Neural cell (in vitro differentiated cells): ENCODE measurements at regions not wholly inside any gene's neighbourhood (a gene's known extent, or its start where the extent isn't known, plus 50 kb on each side); places are given as distances from the start of the nearest gene placed in this dataset.
"Not testable (repeated sequence)": the region's sequence is repeated elsewhere in the genome, so short reads cannot be mapped to it uniquely, and the experiment has no call there.

Experiments
- H2AFZ ChIP-seq: fragments of 200-600, 300-800 bp; sonication (generic), shearing (Covaris generic); 2 replicates; pipeline ENCODE4 v1.6.0; 2014; ENCODE audit warnings: low read depth, mild to moderate bottlenecking, antibody characterized with exemption, low read length, moderate library complexity
- H3F3A ChIP-seq: fragments of 200-600 bp; shearing (Covaris generic); 2 replicates; pipeline ENCODE4 v1.6.1; 2016; ENCODE audit warnings: mild to moderate bottlenecking, moderate library complexity, mixed read lengths, antibody characterized with exemption, low read length; ENCODE audit not compliant: insufficient read depth, poor library complexity, severe bottlenecking
- H3K27ac ChIP-seq: fragments of 200-600, 300-800 bp; sonication (generic), shearing (Covaris generic); 2 replicates; pipeline ENCODE4 v1.5.1; 2014; ENCODE audit warnings: mild to moderate bottlenecking, low read length, moderate library complexity
- H3K27me3 ChIP-seq: fragments of 300-800, 200-600 bp; sonication (generic), shearing (Covaris generic); 2 replicates; pipeline ENCODE4 v1.6.0; 2014; ENCODE audit warnings: mild to moderate bottlenecking, low read depth, low read length, moderate library complexity; ENCODE audit not compliant: insufficient read depth
- H3K36me3 ChIP-seq: fragments of 300-800, 200-600 bp; sonication (generic), shearing (Covaris generic); 2 replicates; pipeline ENCODE4 v1.5.1; 2014; ENCODE audit warnings: mild to moderate bottlenecking, antibody characterized with exemption, low read length, moderate library complexity; ENCODE audit not compliant: insufficient read depth
- H3K4me2 ChIP-seq: fragments of 300-800, 200-600 bp; sonication (generic), shearing (Covaris generic); 2 replicates; pipeline ENCODE4 v1.6.0; 2014; ENCODE audit warnings: mild to moderate bottlenecking, low read length
- H3K4me3 ChIP-seq: fragments of 300-800, 200-600 bp; sonication (generic), shearing (Covaris generic); 2 replicates; pipeline ENCODE4 v1.5.1; 2014; ENCODE audit warnings: mild to moderate bottlenecking, low read length, moderate library complexity
- H3K79me2 ChIP-seq: fragments of 200-600 bp; shearing (Covaris generic); replicated peaks from 2 replicates; pipeline ENCODE4 v1.6.0; 2014; ENCODE audit warnings: mild to moderate bottlenecking, low read length, moderate library complexity; ENCODE audit not compliant: insufficient read depth
- H3K9ac ChIP-seq: fragments of 300-800, 200-600 bp; sonication (generic), shearing (Covaris generic); 2 replicates; pipeline ENCODE4 v1.6.1; 2016; ENCODE audit warnings: mild to moderate bottlenecking, low read length, mixed read lengths
- H3K9me2 ChIP-seq: fragments of 200-600 bp; shearing (Covaris generic); 2 replicates; pipeline ENCODE4 v1.6.1; 2016; ENCODE audit warnings: mild to moderate bottlenecking, low read length, mixed read lengths; ENCODE audit not compliant: insufficient read depth
- H3K9me3 ChIP-seq: fragments of 200-600, 300-800 bp; sonication (generic), shearing (Covaris generic); 2 replicates; pipeline ENCODE4 v1.6.1; 2016; ENCODE audit warnings: mild to moderate bottlenecking, mixed run types, low read length, moderate library complexity, mixed read lengths
- H4K20me1 ChIP-seq: fragments of 200-600 bp; shearing (Covaris generic); 2 replicates; pipeline ENCODE4 v1.6.1; 2016; ENCODE audit warnings: mild to moderate bottlenecking, mixed run types; ENCODE audit not compliant: insufficient read depth
- CTCF ChIP-seq: fragments of 450-650 bp; IDR thresholded peaks from 2 replicates; pipeline ENCODE4 v1.5.1; 2014; ENCODE audit warnings: antibody characterized with exemption, mild to moderate bottlenecking, moderate library complexity; ENCODE audit not compliant: poor library complexity, severe bottlenecking
- EZH2 ChIP-seq: fragments of 200-600, 300-800 bp; shearing (Covaris generic), sonication (generic); IDR thresholded peaks from 2 replicates; pipeline ENCODE4 v1.6.1; 2014; ENCODE audit warnings: antibody characterized with exemption, low read length, borderline replicate concordance, mild to moderate bottlenecking; ENCODE audit not compliant: insufficient read depth, poor library complexity, severe bottlenecking
- MXI1 ChIP-seq: fragments of 450-650 bp; conservative IDR thresholded peaks from 2 replicates; pipeline ENCODE4 v1.6.1; 2014; ENCODE audit warnings: antibody characterized with exemption, mild to moderate bottlenecking; ENCODE audit not compliant: poor library complexity, severe bottlenecking
- RAD21 ChIP-seq: fragments of 450-650 bp; conservative IDR thresholded peaks from 2 replicates; pipeline ENCODE4 v1.6.1; 2014; ENCODE audit warnings: antibody characterized with exemption, mild to moderate bottlenecking, moderate library complexity
- REST ChIP-seq: IDR thresholded peaks from 2 replicates; pipeline ENCODE4 v1.6.1; 2012; ENCODE audit warnings: borderline replicate concordance
- SMC3 ChIP-seq: fragments of 450-650 bp; conservative IDR thresholded peaks from 2 replicates; pipeline ENCODE4 v1.6.1; 2014; ENCODE audit warnings: antibody characterized with exemption, mild to moderate bottlenecking, moderate library complexity; ENCODE audit not compliant: poor library complexity
- TAF1 ChIP-seq: IDR thresholded peaks from 2 replicates; pipeline ENCODE4 v1.6.1; 2012; ENCODE audit warnings: low read depth

- Histone ChIP-seq H3K36me3 (no peaks in the 10 kb centered on the region), H4K20me1 (no peaks in the 10 kb centered on the region), H2AFZ (no peak overlapping the region), H3K9me2 (no peaks in the 10 kb centered on the region), H3K4me3 (no peak overlapping the region), H3F3A (no peaks in the 10 kb centered on the region), H3K27me3 (no peaks in the 10 kb centered on the region), H3K79me2 (no peaks in the 10 kb centered on the region), H3K27ac (no peak overlapping the region), H3K9me3 (no peaks in the 10 kb centered on the region), H3K9ac (no peak overlapping the region), H3K4me2 (no peak overlapping the region)
- TF ChIP-seq SMC3 (peak; percentile 82), MXI1 (no peak), RAD21 (peak; percentile 81), CTCF (peak; percentile 77)
Measured at GRCh38 chrX:50988649-50989048, 78.1 kb downstream of the BMP15 start.

GRCh38 chrX:50996930-50997329 lies 86.4 kb downstream of the BMP15 start:
- Histone ChIP-seq H3K27ac (no peak overlapping the region), H3K4me2 (no peak overlapping the region), H3K4me3 (no peak overlapping the region), H3K9me3 (no peaks in the 10 kb centered on the region), H3K36me3 (no peaks in the 10 kb centered on the region), H4K20me1 (no peaks in the 10 kb centered on the region), H3K9ac (no peak overlapping the region), H3K9me2 (no peaks in the 10 kb centered on the region), H3K27me3 (no peaks in the 10 kb centered on the region), H3K79me2 (no peaks in the 10 kb centered on the region), H3F3A (no peaks in the 10 kb centered on the region), H2AFZ (no peak overlapping the region)
- TF ChIP-seq RAD21 (no peak), TAF1 (no peak), REST (no peak), EZH2 (no peak)

- not testable (repeated sequence) for H3K79me2 ChIP-seq, H3K9ac ChIP-seq, H3K9me2 ChIP-seq, H2AFZ ChIP-seq, H3K9me3 ChIP-seq, H3F3A ChIP-seq, H3K27ac ChIP-seq, H3K4me3 ChIP-seq, H3K4me2 ChIP-seq, H3K36me3 ChIP-seq, H4K20me1 ChIP-seq, H3K27me3 ChIP-seq
Measured at GRCh38 chrX:51000384-51000783, 89.8 kb downstream of the BMP15 start.

- H2AFZ ChIP-seq, H3K9me3 ChIP-seq, H3K27ac ChIP-seq, H4K20me1 ChIP-seq, H3K27me3 ChIP-seq, H3K36me3 ChIP-seq, H3K9ac ChIP-seq, H3K9me2 ChIP-seq, H3K4me3 ChIP-seq, H3K4me2 ChIP-seq, H3F3A ChIP-seq, H3K79me2 ChIP-seq: not testable (repeated sequence)
Measured at GRCh38 chrX:51001733-51002632, 91.4 kb downstream of the BMP15 start.
